Ureter (tissue), 1 donor: ENCODE measurements at regions not wholly inside any gene's neighbourhood (a gene's known extent, or its start where the extent isn't known, plus 50 kb on each side); places are given as distances from the start of the nearest gene placed in this dataset.

Experiments
- DNase-seq: peaks from one replicate; pipeline ENCODE4 v3.0.0-alpha.2; 2020; ENCODE audit warnings: low spot score
- donor health status: DM: yes; HTN: yes; CAD: no.

- DNase-seq, result no peak
These were observed 570.5 kb upstream of the TENM3 start for GRCh38 chr4:181672751-181673150.

- no peak for DNase-seq
These were observed 568.8 kb upstream of the TENM3 start for GRCh38 chr4:181674315-181674875.

DNA sequence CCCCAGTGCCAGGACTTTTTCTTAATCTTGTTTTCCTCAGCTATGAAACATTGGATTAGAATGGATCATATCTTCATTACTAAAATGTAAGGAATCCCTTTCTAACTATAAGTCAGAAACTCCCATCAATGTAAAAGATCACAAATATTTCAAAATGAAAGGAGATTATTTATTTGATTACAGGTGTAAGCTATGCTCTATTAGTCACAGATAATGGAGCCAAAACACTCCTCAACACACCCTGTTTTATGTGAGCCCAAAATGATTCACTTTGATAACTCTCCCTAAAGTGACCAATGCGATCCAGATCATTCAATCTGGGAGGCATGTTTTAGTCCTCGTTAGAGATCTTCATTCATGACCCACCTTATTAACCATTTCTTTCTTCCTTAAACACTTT, 566.7 kb upstream of the TENM3 start:
- DNase-seq, result no peak

DNA sequence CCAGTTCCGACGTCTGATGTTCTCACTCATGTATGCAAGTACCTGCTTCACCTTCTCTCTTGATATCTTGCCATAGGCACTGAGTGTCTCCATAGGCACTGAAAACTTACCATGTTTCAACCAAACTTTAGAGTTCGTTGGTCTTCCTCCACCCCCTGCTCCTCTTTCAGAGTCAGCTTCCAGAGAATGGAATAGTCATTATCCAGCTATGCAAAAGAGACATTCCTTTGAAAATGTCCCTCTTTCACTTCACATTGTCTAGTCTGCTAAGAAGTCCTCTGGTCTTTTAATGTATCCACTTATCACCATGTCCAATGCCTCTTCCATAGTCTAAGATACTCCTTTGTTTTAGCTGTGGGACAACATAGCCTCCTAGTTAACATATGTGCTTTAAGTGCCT, 566.0 kb upstream of the TENM3 start:
- no peak for DNase-seq

GRCh38 chr4:181677621-181678020, 565.6 kb upstream of the TENM3 start:
- no peak for DNase-seq

GRCh38 chr4:181679754-181680153, 563.4 kb upstream of the TENM3 start:
- DNase-seq, result no peak

DNA sequence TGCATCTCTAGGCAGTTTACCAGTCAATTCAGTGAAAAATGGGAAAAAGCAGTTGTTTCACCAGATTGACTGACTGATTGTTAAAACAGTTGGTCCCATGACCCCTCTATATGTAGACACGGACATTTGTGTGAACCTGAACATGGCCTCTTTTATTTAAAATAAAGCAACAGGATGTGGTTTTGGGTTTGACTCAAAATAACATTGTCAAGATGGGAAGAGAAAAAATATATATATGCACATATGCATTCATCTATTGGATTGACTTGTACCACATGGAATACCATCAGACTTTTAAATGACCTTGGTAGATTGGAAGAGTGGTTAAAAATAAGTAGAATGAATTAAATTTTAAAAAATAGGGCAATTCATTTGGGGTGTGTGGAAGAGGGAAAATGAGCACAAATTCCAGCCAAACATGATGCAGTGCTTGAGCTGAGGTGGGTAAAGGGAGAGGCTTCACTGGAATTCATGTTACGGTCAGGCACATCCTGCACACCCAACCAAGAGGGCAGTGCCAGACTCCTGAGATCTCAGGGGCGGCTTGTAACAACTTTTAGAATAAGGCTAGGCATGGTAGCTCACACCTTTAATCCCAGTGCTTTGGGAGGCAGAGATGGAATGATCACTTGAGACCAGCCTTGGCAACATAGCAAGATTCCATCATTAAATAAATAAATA, 560.7 kb upstream of the TENM3 start:
- no peak for DNase-seq

- DNase-seq, result no peak
These were observed 558.9 kb upstream of the TENM3 start for GRCh38 chr4:181684310-181684709.

DNA sequence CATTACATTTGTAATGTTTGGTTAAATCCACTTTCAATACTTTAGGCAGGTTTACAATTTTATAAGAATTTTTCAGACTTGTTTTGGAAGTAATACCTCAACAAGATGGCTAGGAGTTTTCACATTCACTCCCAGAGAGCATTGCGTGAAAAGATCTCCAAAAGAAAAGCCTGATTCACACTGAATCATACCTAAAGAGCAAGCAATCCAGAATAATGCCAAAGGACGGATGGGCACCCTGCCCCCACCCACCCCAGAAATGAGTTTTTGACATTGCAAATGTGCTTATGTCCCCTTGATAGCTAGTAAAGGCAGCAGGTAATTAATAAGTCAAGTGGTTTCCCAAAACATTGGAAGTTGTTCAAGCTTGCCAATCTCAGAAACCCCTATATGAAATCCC, 557.7 kb upstream of the TENM3 start:
- no peak for DNase-seq

- DNase-seq, result no peak
These were observed 557.3 kb upstream of the TENM3 start for GRCh38 chr4:181685911-181686310.

- DNase-seq, result no peak
These were observed 556.1 kb upstream of the TENM3 start for GRCh38 chr4:181687116-181687515.

DNA sequence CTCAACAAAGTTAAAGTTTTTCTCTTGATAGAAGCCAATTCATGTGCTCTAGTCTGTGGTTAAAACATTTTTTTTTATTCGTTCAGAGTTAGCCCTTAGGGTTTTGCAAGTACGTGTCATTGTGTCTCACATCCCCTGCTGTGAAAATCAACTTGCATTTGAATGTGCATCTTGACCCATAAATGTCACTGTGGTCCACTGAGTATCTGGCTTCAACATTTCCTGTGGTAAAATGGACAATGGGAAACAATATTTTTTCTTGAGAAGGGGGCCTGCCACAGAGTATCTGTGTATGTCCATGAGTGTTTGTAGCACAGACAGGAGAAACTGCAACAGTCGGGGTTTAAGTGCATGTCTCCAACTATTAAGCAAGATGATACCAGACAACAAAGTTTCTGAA, 554.8 kb upstream of the TENM3 start:
- DNase-seq, result no peak

DNA sequence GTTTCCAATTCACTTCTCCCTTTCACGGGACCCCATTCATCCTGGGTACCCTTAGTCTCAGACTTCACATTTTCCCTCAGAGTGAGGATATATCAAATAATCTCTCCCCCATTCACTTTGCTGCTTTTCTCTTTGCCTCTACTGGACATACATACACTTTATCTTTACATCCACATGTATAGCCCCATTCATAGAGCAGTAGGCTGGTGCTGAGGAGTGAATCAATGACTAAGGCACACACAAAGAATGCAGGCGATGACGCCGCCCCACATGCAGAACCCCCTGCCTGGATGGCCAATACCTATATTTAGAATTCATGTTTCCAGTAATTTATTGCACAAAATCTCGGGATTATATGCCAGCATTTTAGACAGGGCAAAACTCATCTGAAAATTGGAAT, 554.3 kb upstream of the TENM3 start:
- no peak for DNase-seq

DNA sequence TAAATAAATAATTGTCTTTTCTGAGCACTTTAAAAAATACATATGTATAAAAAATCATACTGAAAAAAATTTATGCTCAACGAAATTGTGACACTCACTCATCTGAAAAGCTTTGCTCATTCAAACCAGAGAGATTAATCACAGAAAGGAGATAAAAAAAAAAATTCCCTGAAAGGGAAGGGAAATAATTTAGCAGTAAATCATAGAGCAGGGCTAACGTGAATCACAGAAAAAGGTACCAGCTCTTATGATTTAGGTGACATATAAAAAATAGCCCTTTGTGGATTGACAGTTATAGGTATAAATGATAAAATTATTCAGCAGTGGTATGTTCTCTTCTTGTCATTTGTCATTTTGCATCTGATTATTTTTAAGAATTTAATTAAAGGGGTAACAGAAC, 552.7 kb upstream of the TENM3 start:
- DNase-seq, result no peak

- DNase-seq, result no peak
These were observed 550.2 kb upstream of the TENM3 start for GRCh38 chr4:181692965-181693364.

GRCh38 chr4:181693517-181693916, 549.7 kb upstream of the TENM3 start:
- no peak for DNase-seq

- no peak for DNase-seq
These were observed 545.0 kb upstream of the TENM3 start for GRCh38 chr4:181698221-181698620.

GRCh38 chr4:181701214-181701613, 542.0 kb upstream of the TENM3 start:
- no peak for DNase-seq

DNA sequence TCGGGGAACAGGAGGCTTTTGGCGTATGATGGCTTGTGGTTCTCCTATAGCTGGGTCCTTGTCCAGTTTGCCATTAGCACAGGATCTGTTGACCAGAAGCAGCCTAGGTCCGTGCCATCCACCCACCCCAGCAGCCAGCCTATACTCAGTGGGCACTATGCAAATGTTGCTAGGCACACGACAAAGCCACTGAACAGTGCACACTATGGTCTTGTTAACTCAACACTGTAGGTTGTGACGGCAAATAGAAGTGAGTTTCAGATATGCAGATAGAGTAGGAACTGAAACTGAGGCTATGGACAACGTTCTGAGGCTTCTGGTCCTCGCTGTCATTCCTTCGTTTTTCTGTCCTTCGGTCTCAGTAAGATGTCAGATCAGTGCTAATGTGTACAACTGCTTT, 541.3 kb upstream of the TENM3 start:
- DNase-seq, result no peak

GRCh38 chr4:181702864-181703495, 540.2 kb upstream of the TENM3 start:
- no peak for DNase-seq

DNA sequence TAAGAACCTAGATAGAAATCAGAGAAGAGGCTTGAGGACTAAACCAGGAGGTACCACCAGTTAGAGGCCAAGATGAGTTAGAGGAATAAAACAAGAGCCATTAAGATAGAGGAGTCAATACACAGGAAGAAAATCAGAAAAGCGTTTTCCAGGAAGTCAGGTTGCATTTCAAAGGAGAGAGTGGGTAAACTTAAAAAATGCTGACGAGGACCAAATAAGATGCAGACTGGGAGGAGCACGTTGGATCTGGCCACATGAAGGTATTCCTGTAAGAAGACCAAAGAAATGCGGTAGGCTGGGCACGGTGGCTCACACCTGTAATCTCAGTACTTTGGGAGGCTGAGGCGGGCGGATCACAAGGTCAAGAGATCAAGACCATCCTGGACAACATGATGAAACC, 533.1 kb upstream of the TENM3 start:
- no peak for DNase-seq

DNA sequence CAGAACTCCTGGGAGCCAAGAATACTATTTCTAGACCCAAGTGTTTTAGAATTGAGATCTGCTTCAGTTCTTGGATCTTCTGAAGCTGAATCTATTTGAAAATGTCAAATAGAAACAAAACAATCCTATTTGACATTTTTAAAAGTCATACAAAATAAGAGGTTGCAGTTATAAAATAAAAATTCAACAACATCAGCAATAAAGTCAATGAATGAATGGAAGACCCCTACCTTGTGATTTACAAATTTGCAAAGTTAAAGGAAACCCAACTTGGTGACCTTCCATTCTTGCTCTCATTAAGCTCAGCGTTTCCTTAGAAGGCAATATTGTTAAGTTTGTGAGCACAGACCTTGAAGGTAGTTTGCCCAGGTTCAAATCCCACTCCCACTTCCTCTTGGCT, 531.8 kb upstream of the TENM3 start:
- DNase-seq, result no peak

- no peak for DNase-seq
These were observed 514.8 kb upstream of the TENM3 start for GRCh38 chr4:181728305-181728966.
